ENCODE measurements at regions not wholly inside any gene's neighbourhood (a gene's known extent, or its start where the extent isn't known, plus 50 kb on each side); places are given as distances from the start of the nearest gene placed in this dataset.
"Not testable (repeated sequence)": the region's sequence is repeated elsewhere in the genome, so short reads cannot be mapped to it uniquely, and the experiment has no call there.

DNA sequence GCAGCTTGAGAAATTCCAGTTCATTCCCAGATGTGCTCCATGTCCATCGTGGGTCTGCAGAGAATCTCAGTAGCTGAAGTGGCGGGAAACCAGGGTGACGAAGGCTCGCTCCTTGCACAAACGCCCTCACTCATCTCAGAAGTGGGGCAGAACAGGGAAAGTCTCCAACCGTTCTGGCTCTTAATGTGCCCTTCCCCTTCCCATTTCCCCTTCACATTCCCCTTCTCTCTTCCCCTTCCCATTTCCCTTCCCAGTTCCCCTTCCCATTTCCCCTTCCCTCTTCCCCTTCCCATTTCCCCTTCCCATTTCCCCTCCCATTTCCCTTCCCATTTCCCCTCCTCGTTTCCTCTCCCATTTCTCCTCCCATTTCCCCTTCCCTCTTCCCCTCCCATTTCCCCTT, 108.5 kb downstream of the OLFM1 start:
- not testable (repeated sequence) for DNase-seq (ENCODE audit: low read depth, low spot score)

GRCh38 chr9:135196474-135196873, 109.0 kb downstream of the OLFM1 start:
- no peak for DNase-seq (ENCODE audit: low read depth, low spot score)

DNA sequence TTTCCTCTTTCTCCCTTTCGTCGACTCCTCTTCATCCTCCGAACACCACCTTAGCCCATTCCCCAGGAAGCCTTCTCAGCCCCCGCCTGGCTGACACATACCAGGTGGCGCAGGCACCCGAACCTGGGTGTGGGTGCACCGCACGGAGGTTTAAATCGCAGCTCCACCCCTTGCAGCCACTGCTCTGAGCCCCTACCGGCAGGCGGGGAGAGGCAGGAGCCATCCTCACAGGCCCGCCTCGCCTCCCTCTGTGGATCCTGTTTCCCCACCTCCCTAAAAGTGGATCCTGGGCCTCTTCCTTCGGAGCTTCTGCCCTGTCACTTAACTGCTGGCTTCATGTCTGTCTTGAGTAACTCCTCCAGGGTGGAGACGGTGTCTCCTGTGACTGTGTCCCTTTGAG, 110.7 kb downstream of the OLFM1 start:
- DNase-seq (ENCODE audit: low read depth, low spot score): no peak

GRCh38 chr9:135198586-135199285, 111.3 kb downstream of the OLFM1 start:
- DNase-seq (ENCODE audit: low read depth, low spot score): peak; percentile 75

- no peak for DNase-seq (ENCODE audit: low read depth, low spot score)
Measured at GRCh38 chr9:135199489-135199888, 112.0 kb downstream of the OLFM1 start.

GRCh38 chr9:135201711-135202110, 114.2 kb downstream of the OLFM1 start:
- DNase-seq (ENCODE audit: low read depth, low spot score): no peak

GRCh38 chr9:135204177-135204576, 116.7 kb downstream of the OLFM1 start:
- no peak for DNase-seq (ENCODE audit: low read depth, low spot score)

- no peak for DNase-seq (ENCODE audit: low read depth, low spot score)
Measured at GRCh38 chr9:135209136-135209535, 121.7 kb downstream of the OLFM1 start.

DNA sequence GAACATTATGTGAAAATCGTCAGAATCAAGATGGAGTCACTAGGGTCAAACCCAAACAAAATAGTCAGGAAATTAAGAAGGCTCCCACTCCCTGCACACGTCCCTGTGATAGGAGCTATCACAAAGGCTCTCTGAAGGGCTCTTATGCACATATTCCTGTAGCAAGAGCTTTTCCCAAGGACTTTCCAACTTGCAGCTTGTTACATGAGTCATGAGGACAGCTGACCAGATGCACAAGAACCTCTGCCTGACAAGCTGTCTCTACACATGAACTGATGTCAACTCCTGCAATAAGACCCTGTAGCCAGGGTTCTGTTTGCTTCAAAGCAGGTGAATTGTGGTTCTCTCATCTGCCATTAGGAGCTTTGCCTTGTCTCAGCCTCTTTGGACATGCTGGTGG, 122.4 kb downstream of the OLFM1 start:
- no peak for DNase-seq (ENCODE audit: low read depth, low spot score)

GRCh38 chr9:135210676-135211523, 123.4 kb downstream of the OLFM1 start:
- DNase-seq (ENCODE audit: low read depth, low spot score): no peak

DNA sequence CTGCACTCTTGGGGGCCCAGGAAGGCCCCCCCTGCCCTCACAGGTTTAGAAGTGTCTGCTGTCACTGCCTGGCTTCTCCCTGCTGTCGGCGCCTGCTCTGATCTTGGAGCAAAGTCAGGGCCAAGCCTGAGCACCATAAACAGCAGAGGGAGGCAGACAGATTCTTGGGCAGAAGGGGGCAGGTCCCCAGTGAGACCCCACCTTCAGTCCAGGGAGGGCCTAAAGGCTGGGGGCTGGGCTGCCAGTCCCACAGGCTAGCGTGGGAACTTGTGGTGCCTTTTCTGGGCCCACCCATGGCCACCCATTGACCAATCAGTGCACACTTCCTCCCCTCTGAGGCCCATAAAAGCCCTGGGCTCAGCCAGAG, 124.0 kb downstream of the OLFM1 start:
- no peak for DNase-seq (ENCODE audit: low read depth, low spot score)

DNA sequence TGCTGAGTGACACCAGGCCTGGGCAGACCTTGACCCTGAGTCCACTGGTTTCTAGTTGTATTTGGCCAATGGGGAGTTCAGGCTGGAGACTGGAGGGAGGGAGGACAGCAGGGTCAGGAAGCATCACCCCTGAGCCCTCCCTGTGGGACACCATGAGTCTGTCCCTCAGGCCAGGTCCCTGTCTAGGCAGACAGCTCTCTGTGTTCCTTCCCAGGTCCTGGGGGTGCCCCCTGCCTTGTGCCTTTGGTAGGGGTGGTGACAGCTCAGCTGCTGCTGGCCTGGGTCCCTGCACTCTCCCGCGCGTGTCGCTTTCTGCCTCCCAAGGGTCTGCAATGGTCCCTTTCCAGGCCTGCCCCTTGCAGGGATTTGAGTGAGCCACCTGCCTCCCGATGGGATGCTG, 125.5 kb downstream of the OLFM1 start:
- DNase-seq (ENCODE audit: low read depth, low spot score): no peak

GRCh38 chr9:135213566-135213965, 126.1 kb downstream of the OLFM1 start:
- DNase-seq (ENCODE audit: low read depth, low spot score): no peak

GRCh38 chr9:135214054-135214640, 126.7 kb downstream of the OLFM1 start:
- peak; percentile 72 for DNase-seq (ENCODE audit: low read depth, low spot score)

GRCh38 chr9:135214706-135215105, 127.2 kb downstream of the OLFM1 start:
- no peak for DNase-seq (ENCODE audit: low read depth, low spot score)

GRCh38 chr9:135215571-135216161, 128.2 kb downstream of the OLFM1 start:
- DNase-seq (ENCODE audit: low read depth, low spot score): no peak

DNA sequence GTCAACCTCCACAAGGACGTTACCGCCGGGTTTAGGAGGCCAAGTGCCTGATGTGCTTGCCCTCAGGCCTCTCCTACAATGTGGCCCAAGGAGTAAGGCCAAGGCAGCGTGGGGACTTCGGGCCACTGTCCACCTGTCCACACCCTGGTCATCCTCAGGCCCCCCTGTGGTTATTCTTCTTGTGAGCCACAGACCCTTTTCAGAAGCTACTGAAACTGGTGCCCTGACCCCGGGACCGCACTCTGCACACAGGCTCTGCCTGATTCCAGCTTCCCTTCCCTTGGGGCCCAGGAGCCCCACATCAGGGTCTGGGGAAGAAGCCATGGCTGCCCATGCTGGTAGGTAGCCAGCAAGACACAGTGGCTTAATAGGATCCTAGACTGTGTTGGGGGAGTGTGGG, 128.8 kb downstream of the OLFM1 start:
- DNase-seq (ENCODE audit: low read depth, low spot score): no peak

GRCh38 chr9:135216791-135217441, 129.4 kb downstream of the OLFM1 start:
- DNase-seq (ENCODE audit: low read depth, low spot score): no peak

DNA sequence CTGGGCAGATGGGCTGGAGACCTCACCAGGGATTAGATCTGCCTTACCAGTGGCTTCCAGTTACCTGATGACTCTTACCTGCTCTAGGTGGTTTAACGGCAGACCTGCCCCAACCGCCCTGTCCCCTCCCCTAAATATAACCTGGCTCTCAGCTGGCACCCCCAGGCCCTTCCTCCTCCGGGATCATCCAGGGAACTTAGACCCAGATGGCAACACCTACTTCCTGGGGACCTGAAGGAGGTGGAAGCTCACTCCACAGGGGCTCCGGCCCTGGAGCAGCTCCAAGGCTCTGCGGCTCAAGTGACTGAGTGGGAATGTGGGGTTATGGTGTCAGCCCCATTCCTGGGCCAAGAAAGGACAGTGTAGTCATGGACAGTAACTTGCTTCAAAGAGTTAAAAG, 130.4 kb downstream of the OLFM1 start:
- no peak for DNase-seq (ENCODE audit: low read depth, low spot score)

DNA sequence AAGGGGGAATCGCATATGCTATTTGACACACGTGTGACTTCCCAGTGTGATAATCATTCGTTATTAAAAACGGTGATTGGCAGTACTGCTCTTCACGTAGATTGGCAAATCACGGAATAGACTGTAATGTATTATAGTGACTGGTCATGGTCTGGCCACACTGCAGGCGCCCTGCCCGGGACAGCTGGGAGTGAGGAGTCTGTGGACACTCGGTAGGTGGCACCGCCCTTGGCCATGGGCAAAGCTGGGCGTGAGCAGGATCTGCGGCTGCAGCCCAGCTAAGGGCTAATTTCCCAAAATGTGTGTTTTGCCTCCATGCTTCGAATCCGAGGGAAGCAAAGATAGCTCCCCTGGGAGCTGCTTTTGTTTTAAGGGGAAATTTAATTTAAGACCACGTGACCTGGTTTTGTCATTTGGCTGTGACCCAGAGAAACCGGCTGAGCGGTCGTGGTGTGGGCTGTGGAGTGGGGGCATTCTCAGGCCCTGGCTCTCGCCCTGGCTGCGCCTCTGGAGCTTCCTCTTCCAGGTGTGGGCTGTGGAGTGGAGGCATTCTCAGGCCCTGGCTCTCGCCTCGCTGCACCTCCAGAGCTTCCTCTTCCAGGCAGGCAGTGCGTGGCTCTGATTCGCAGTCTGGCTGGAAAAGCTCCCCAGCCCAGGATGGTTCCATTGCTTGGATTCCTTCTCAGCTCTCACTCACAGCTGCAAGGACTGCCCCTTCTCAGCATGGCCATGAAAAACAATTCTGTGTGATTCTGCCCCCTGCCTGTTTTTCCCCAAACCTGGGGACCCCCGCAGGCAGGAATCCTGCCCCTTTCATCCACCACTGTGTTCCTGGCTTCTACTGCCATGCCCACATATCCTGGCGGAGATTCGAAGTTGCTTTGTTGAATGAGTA, 131.1 kb downstream of the OLFM1 start:
- no peak for DNase-seq (ENCODE audit: low read depth, low spot score)
